Psoas muscle (tissue), 7 donors: ENCODE measurements at regions not wholly inside any gene's neighbourhood (a gene's known extent, or its start where the extent isn't known, plus 50 kb on each side); places are given as distances from the start of the nearest gene placed in this dataset.

Source experiments
- ATAC-seq, 4 donors: fragments of 200-7000 bp; cut with Tn5 transposase; one replicate each; pipeline ENCODE4 v1.9.1; 2020; ENCODE audit warnings: moderate library complexity in 3 of 4, mild to moderate bottlenecking in 2 of 4
- DNase-seq, 2 donors: peaks; one replicate each; pipeline ENCODE4 v3.0.0-alpha.2; 2020
- H3K27ac ChIP-seq: fragments of 200-600 bp; one replicate; pipeline ENCODE4 v1.8.0; 2022
- H3K27me3 ChIP-seq, 3 donors: fragments of 200-600 bp in 1 of 3; one replicate each; pipeline versions ENCODE4 v1.6.1 to v1.8.0; 2013 to 2022; ENCODE audit warnings: low read length in 2 of 3, mild to moderate bottlenecking in 2 of 3, moderate library complexity in 1 of 3; ENCODE audit not compliant: insufficient read depth in 3 of 3
- H3K36me3 ChIP-seq, 2 donors: fragments of 200-600 bp in 1 of 2; one replicate each; pipeline versions ENCODE4 v1.6.1 to v1.8.0; 2013 to 2022; ENCODE audit warnings: low read depth in 1 of 2, mild to moderate bottlenecking in 1 of 2, moderate library complexity in 1 of 2; ENCODE audit not compliant: insufficient read depth in 1 of 2
- H3K4me1 ChIP-seq: fragments of 200-600 bp; one replicate; pipeline ENCODE4 v1.8.0; 2022
- H3K4me3 ChIP-seq: fragments of 200-600 bp; one replicate; pipeline ENCODE4 v1.8.0; 2022; ENCODE audit warnings: mild to moderate bottlenecking
- H3K9me3 ChIP-seq: fragments of 200-600 bp; one replicate; pipeline ENCODE4 v1.8.0; 2022
- CTCF ChIP-seq: fragments of 200-600 bp; IDR thresholded peaks from one replicate; pipeline ENCODE4 v1.8.0; 2022; ENCODE audit warnings: antibody characterized with exemption
- WGBS, 3 donors: extraction: QIAGEN DNeasy Blood & Tissue Kit; methylation state at CpG; one replicate each; pipeline versions ENCODE4 v1.1.6 to v1.1.7; 2013; 5-methylcytosine and 5-hydroxymethylcytosine counted together
- intact Hi-C, 2 donors: fragments of 100-400 bp; cut with DNase I; formaldehyde crosslinking; loops; one replicate each; pipeline versions ENCODE4 v1.11.0 to v1.14.2; 2022
- donor health status: healthy with polysubstance abuse.
- donor health status: DM: no; HTN: no; CAD: no; lungs with moderate emphysema.
- donor health status: Bipolar disorder and iron deficiency.
- donor health status: healthy.
- donor health status: DM: yes; HTN: yes; CAD: no.
- donor health status: DM: no; HTN: no; CAD: no.
- donor health status: DM: yes; HTN: yes; CAD: no.

- Histone ChIP-seq H3K4me3 (no peak overlapping the region), H3K27me3 (no peaks in the 10 kb centered on the region), H3K9me3 (no peaks in the 10 kb centered on the region), H3K27ac (no peak overlapping the region), H3K4me1 (no peaks in the 10 kb centered on the region), H3K36me3 (no peaks in the 10 kb centered on the region)
- no peak for DNase-seq
- ATAC-seq, result no peak
- no peak for TF ChIP-seq CTCF
- WGBS, 3 donors, result 79 to 84% (median 84%) methylated on average over 1 of the region's 1 CpG
- intact Hi-C loops, result no loop called here
Measured at GRCh38 chr12:48422060-48422459, 50.3 kb upstream of the ANP32D start.
